Hepatocyte (in vitro differentiated cells): ENCODE measurements at regions not wholly inside any gene's neighbourhood (a gene's known extent, or its start where the extent isn't known, plus 50 kb on each side); places are given as distances from the start of the nearest gene placed in this dataset.

ENCODE experiments used
- DNase-seq: peaks from one replicate; pipeline ENCODE4 v3.0.0-alpha.2; 2016; ENCODE audit warnings: low spot score
- H2AFZ ChIP-seq: fragments of 200-600 bp; sonication (generic); 2 replicates; pipeline ENCODE4 v1.6.0; 2016; ENCODE audit warnings: antibody characterized with exemption, mild to moderate bottlenecking
- H3K27ac ChIP-seq: fragments of 200-600 bp; sonication (generic); 2 replicates; pipeline ENCODE4 v1.5.1; 2016; ENCODE audit warnings: mild to moderate bottlenecking
- H3K27me3 ChIP-seq: fragments of 200-600 bp; sonication (generic); 2 replicates; pipeline ENCODE4 v1.6.1; 2016
- H3K36me3 ChIP-seq: fragments of 200-600 bp; sonication (generic); replicated peaks from 2 replicates; pipeline ENCODE4 v1.5.1; 2016; ENCODE audit warnings: low read depth; ENCODE audit not compliant: insufficient read depth
- H3K4me1 ChIP-seq: fragments of 200-600 bp; sonication (generic); 2 replicates; pipeline ENCODE4 v1.5.1; 2016; ENCODE audit warnings: mild to moderate bottlenecking, moderate library complexity; ENCODE audit not compliant: insufficient read depth
- H3K4me2 ChIP-seq: fragments of 200-600 bp; sonication (generic); 2 replicates; pipeline ENCODE4 v1.6.0; 2016
- H3K4me3 ChIP-seq: fragments of 200-600 bp; sonication (generic); 2 replicates; pipeline ENCODE4 v1.5.1; 2016; ENCODE audit warnings: mild to moderate bottlenecking
- H3K79me2 ChIP-seq: fragments of 200-600 bp; sonication (generic); 2 replicates; pipeline ENCODE4 v1.6.0; 2017; ENCODE audit warnings: mild to moderate bottlenecking
- H3K9me2 ChIP-seq: fragments of 200-600 bp; sonication (generic); replicated peaks from 2 replicates; pipeline ENCODE4 v1.6.0; 2017; ENCODE audit warnings: mild to moderate bottlenecking; ENCODE audit not compliant: insufficient read depth
- H3K9me3 ChIP-seq: fragments of 200-600 bp; sonication (generic); 2 replicates; pipeline ENCODE4 v1.5.1; 2016; ENCODE audit warnings: low read depth, mild to moderate bottlenecking
- H4K20me1 ChIP-seq: fragments of 200-600 bp; sonication (generic); 2 replicates; pipeline ENCODE4 v1.6.0; 2016; ENCODE audit warnings: mild to moderate bottlenecking; ENCODE audit not compliant: insufficient read depth, poor library complexity, severe bottlenecking
- CTCF ChIP-seq: fragments of 200-600 bp; sonication (generic); IDR thresholded peaks from 2 replicates; pipeline ENCODE4 v1.5.1; 2016; ENCODE audit warnings: antibody characterized with exemption, mild to moderate bottlenecking; ENCODE audit not compliant: poor library complexity
- EZH2 ChIP-seq: fragments of 200-600 bp; sonication (generic); IDR thresholded peaks from 2 replicates; pipeline ENCODE4 v1.6.1; 2016; ENCODE audit warnings: antibody characterized with exemption, mild to moderate bottlenecking, borderline replicate concordance
- EZH2phosphoT487 ChIP-seq: fragments of 200-600 bp; sonication (generic); IDR thresholded peaks from one replicate; pipeline ENCODE4 v1.6.1; 2018; ENCODE audit warnings: antibody characterized with exemption, mild to moderate bottlenecking, low read depth, moderate library complexity; ENCODE audit not compliant: unreplicated experiment, severe bottlenecking
- WGBS: methylation state at CpG from one replicate; pipeline ENCODE4 v1.1.6; 2016; ENCODE audit warnings: low lambda C conversion rate; ENCODE audit errors: missing lambda C conversion rate; 5-methylcytosine and 5-hydroxymethylcytosine counted together

DNA sequence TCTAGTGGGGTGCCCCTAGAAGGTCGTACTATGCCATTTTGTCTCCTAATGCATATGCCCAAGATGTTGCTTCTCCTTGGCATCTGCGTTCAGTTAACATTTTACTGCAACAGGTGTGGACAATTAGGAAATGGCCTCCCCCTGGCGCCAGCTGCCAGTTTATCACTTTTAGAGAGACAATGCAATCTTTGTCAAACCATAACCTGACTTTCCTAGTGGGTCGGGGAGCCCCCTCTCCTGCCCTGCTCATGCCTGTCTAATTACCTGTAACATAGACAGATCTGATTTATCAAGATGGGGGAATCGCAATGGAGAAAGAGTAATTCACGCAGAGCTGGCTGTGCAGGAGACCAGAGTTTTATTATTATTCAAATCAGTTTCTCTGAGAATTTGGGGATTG is 353.7 kb upstream of the SGO1 start:
- 65% methylated on average over 6 of the region's 6 CpGs for WGBS
- no peaks in the 10 kb centered on the region for H3K27me3 ChIP-seq
- TF ChIP-seq CTCF (no peak), EZH2 (no peak), EZH2phosphoT487 (no peak)
- no peak overlapping the region for H3K27ac ChIP-seq
- no peak for DNase-seq
- H3K79me2 ChIP-seq, result no peaks in the 10 kb centered on the region
- no peaks in the 10 kb centered on the region for H3K9me3 ChIP-seq
- no peak overlapping the region for H3K4me2 ChIP-seq
- H3K4me3 ChIP-seq, result no peak overlapping the region
- no peaks in the 10 kb centered on the region for H4K20me1 ChIP-seq
- H2AFZ ChIP-seq, result no peak overlapping the region
- H3K4me1 ChIP-seq, result no peaks in the 10 kb centered on the region
- no peaks in the 10 kb centered on the region for H3K9me2 ChIP-seq
- no peaks in the 10 kb centered on the region for H3K36me3 ChIP-seq

DNA sequence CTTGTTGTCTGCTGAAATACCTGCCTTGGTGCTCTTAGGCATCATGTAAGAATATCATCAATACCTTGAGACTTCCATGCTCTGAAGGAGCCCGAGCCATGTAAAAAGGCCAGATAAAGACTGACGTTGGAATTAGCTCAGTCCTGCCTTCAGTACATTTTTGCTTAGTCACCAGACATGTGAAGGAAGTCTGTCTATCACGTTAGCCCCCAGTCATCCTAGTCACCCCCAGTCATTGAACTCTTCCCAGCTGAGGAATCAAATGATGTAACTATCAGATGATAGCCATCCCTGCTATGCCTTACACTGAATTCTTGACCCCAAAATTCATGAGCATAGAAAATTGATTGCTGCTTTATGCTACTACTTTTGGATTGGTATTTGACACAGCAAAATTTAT is 351.2 kb upstream of the SGO1 start:
- H3K4me2 ChIP-seq, result no peak overlapping the region
- H3K27me3 ChIP-seq, result no peaks in the 10 kb centered on the region
- no peaks in the 10 kb centered on the region for H3K9me2 ChIP-seq
- no peak overlapping the region for H3K27ac ChIP-seq
- H4K20me1 ChIP-seq, result no peaks in the 10 kb centered on the region
- no peak overlapping the region for H2AFZ ChIP-seq
- DNase-seq, result no peak
- no peak overlapping the region for H3K4me3 ChIP-seq
- no peaks in the 10 kb centered on the region for H3K79me2 ChIP-seq
- whole genome bisulfite sequencing, result 64% methylated on average over 3 of the region's 3 CpGs
- TF ChIP-seq EZH2 (no peak), CTCF (no peak), EZH2phosphoT487 (no peak)
- H3K4me1 ChIP-seq, result no peaks in the 10 kb centered on the region
- H3K36me3 ChIP-seq, result no peaks in the 10 kb centered on the region
- no peaks in the 10 kb centered on the region for H3K9me3 ChIP-seq

GRCh38 chr3:20529911-20530310 is 343.9 kb upstream of the SGO1 start:
- no peak overlapping the region for H3K4me3 ChIP-seq
- DNase-seq, result no peak
- H3K9me3 ChIP-seq, result no peaks in the 10 kb centered on the region
- no peaks in the 10 kb centered on the region for H3K27me3 ChIP-seq
- no peaks in the 10 kb centered on the region for H3K36me3 ChIP-seq
- H3K4me1 ChIP-seq, result peaks cover 12% of the 10 kb centered on the region
- TF ChIP-seq EZH2 (no peak), EZH2phosphoT487 (no peak), CTCF (no peak)
- no peaks in the 10 kb centered on the region for H4K20me1 ChIP-seq
- no peak overlapping the region for H3K27ac ChIP-seq
- no peaks in the 10 kb centered on the region for H3K79me2 ChIP-seq
- H2AFZ ChIP-seq, result no peak overlapping the region
- H3K9me2 ChIP-seq, result no peaks in the 10 kb centered on the region
- WGBS, result 71% methylated on average over 5 of the region's 5 CpGs
- H3K4me2 ChIP-seq, result no peak overlapping the region
